Stimulated activated CD4-positive, alpha-beta T cell treated with anti-CD3 and anti-CD28 coated beads, Interleukin-15, amount 100 ng/mL, for 1 hour (primary cell): ENCODE measurements at regions not wholly inside any gene's neighbourhood (a gene's known extent, or its start where the extent isn't known, plus 50 kb on each side); places are given as distances from the start of the nearest gene placed in this dataset.

Experiments used
- DNase-seq, 2 donors: peaks; one replicate each; pipeline ENCODE4 v3.0.0-alpha.2; 2020; ENCODE audit warnings: low read depth in 1 of 2, low spot score in 1 of 2

DNA sequence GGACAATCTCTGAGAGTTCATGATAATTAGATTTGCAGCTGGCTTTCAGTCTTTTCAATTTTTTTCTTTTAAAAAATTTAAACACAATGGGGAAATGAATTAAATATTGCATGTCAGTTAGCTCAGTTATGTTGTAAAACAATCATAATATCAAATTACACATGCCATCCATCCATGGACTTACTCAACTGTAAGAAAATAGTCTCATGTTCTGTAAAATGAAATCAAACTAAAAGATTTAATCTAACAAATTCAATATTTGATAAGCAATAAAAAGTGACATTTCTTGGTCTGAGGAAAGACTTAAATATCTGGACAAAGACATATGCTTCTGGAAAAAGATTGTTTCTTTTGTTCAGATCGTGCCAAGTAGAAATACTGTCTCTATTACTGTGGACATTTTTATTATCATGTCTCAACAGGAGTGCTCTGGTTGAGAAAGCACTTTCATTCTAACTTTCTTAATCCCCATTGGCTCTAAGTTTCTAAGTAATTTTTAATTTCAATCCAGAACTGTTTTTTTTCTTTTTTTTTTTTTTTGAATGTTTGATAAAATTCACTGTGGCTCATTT is 179.2 kb upstream of the FAM3C start:
- no peak for DNase-seq

DNA sequence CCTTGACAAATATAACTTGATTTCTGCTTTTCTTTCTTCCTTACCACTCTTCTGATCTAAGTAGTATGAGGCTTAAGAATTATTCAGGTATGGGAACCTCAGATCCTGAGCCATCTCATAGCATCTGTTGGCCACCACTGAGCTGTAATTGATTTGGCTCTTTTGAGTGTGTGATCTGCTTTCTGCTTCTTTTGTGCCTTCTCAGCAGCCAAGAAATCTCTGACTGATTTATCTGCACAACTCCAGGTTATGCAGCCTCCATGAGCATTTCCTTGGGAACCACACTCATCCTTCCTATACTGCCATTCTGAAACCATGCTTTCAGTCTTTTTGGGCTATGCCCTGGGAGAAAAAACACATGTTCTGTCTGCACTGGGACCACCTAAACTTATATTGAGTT is 178.0 kb upstream of the FAM3C start:
- DNase-seq = no peak

DNA sequence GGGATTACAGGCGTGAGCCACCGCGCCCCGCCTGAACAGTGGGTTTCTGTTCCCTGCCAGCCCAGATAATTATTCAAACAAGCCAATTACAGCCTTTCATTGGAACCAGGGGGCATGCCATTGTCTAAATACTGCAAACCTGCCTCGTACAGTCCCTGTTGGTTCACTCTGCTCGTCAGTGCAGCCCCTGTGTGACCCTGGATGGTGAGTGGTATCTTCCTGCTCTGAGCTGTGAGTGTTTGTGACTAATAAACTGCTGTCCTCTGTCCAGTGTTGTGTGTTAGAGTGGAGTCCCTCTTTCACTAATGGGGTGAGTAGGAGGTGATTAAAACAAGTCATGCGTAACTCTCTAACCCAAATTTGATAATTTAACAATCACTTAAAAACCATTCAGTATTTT is 176.5 kb upstream of the FAM3C start:
- DNase-seq = no peak

DNA sequence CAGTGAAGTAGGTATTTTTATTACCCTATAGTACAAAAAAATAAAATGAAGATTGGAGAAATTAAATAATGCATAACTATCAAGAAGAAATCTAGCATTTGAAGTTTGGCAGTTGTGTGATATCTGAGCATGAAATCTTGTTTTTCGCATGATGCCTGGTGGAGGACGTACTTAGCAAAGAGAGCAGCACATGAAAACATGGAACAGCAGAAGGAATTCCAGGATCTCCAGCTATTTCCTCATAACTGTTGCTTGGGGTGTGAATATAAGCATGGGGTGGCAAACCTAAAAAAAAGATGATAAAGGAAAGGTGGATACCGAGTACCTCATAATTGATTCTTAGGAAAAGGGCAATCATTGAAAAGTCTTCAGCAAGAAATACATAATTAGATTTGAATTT is 174.3 kb upstream of the FAM3C start:
- DNase-seq = no peak

DNA sequence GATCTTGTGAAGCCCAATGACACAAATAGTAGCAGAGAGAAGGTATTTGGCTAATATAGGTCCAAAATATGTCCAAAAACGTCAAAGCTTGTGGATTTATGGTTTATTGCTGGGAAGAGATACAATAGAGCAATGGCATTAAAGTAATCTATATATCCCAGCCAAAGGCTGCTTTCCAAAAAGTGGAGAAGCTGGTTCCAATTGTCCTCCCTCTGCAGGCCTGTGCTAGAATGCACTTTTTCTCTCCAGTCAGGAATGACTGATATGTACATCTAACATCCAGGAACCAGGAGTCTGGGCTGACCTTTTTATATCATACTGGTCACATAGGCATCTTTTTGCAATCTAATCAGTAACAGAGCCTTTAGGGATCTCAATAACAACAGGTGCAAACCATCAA is 167.1 kb upstream of the FAM3C start:
- DNase-seq = no peak

DNA sequence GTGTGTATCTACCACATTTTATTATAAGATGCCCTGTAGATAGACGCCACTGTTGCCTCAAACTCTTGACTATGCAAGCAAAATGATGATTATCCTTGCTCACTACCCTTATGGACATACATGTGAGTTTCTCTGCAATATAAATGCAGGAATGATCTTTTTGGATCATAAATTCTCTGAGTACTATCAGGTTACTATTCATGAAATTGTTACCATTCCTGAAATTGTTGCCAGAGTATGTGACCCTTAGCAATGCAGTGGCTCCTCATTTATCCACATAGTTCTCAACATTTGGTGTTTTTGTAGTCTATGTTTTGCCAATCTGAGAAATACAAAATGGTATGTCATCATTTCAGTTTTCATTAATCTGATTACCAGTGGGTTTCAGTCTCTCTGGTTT is 166.2 kb upstream of the FAM3C start:
- no peak for DNase-seq

DNA sequence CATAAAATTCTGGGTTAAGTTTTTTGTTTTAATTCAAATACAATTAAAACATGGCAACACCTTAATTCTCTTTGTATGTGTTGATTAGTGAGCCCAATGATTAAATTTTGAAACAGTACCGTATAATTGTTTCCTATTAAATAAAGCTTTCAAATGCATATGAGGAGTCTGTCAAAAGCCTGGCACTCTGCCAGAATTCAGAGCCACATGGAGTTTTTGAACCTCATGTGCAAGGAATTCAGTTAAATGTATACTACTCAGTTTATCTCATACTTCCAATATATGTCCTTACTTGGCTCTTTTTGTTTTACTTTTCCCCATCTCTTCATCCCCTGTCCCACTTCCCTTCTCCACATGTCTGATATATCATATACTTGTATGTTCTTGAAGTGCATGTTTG is 165.6 kb upstream of the FAM3C start:
- DNase-seq = no peak

DNA sequence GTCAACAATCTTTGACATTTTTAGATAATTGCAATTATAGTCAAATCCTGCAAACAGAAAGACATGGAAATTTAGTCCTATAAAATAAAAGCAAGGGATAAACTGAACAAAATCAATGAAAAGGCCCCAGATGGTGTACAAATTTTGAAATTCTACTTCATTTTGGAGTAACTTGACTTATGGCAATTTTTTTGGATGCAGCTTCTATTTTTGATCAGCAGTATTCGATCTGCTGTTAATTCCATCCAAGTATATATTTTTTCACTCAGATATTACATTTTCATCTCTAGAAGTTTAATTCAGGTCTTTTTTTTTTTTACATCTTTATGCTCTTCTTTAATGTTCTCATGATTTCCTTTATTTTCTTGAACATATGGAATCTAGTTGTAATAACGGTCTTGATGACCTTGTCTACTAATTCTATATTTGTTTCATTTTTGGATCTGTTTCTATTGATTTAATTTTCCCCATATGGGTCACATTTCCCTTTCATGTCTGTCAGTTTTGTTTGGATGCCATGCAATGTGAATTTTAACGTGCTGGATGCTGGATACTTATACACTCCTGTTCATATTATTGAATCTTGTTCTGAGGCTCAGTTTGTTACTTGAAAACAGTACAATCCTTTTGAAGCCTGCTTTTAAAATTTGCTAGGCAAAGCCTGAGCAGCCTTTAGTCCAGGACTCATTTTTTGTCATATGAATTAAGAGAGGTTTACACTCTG is 164.3 kb upstream of the FAM3C start:
- DNase-seq = no peak

DNA sequence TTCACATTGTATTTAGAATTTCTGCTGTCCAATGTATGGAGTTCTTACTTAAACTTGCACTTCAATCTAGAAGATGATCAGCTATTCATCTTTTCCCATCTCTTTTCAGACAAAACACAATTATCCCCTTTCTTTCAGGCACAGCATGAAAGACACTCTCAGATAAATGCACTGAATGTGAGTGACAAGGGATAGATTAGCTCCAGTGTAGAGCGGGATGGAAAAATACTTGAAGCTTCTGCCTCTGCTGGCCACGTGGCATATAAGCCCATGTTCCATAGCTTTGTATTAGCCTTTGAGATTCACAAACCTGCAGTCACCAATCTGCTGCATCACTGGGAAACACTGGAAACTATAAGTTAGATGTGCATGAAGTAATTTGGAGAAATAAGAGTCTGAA is 162.2 kb upstream of the FAM3C start:
- no peak for DNase-seq

DNA sequence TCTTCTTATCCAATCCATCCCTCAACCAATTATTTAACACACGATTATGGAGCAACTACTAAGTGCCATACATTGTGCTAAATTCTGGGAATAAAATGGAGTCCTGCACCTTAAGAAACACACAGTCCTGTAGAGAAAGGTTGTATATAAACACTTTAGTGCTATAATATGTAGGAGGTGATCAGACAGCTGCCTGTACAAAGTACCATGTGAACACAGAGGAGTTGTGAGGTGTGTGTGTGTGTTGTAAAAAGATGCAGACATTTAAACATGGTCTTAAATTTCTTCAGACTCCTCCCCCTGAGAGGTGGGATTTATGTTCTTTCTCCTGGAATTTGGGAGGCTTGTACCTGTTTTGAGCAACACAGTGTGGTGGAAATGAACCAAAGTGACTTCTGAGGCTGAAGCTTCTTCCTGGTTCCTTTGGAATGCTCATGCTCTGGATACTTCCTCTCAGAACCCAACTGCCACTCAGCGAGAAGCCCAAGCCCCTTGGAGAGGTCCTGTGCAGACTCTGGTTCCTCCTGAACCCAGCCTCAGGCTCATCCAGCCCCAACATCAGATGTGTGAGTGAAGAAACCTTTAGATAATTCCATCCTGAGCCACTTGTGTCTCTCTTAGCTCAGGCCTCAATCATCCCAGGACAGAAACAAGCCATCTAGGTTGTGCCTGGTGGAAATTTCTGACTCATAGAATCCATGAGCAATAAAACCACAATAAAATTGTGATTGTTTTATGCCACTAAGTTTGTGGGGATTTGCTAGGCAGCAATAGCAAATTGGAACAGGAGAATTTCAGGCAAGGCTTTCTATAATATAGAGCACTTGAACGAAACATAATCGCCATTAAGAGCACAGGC is 161.2 kb upstream of the FAM3C start:
- no peak for DNase-seq

DNA sequence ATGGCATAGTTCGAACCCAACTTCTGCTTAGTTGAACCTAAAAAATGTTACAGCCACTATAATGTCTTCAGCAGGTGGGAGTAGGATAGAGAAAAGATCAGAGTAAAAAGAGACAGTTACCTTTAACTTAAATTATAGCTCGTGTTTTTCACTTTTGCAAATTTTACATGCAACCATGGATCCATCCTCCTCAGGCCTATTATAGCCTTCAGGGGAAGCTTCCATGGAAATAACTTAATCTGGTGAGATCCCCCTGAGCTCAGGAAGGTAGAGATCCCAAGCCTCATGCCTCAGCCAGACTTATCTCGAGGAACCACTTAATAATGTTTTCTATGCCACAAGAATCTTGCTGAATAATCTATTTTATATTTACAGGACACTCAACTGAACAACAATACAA is 159.4 kb upstream of the FAM3C start:
- DNase-seq = no peak

DNA sequence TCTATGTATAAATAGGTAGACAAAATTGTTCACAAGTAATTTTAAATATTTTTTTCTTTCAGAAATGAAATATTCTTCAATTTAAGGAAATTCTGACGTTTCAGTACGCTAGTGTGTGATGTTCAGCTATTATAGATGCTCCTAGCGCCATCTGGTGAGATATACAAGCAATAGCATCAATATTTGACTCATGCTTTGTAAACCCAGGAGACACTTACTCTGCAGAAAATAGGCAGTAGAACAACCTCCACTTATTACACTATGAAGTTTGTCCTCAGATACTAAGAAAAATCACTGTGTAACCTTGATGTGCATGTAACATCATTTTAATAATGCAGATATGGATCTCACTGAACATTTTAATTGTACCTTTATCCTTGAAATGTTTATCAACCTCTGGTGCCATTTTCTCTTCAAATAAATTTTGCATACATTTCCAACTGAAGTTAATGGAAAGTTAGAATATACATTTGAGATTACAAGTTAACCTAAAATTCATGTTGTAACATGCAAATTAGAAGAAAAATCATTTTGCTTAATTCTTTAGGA is 151.5 kb upstream of the FAM3C start:
- no peak for DNase-seq

DNA sequence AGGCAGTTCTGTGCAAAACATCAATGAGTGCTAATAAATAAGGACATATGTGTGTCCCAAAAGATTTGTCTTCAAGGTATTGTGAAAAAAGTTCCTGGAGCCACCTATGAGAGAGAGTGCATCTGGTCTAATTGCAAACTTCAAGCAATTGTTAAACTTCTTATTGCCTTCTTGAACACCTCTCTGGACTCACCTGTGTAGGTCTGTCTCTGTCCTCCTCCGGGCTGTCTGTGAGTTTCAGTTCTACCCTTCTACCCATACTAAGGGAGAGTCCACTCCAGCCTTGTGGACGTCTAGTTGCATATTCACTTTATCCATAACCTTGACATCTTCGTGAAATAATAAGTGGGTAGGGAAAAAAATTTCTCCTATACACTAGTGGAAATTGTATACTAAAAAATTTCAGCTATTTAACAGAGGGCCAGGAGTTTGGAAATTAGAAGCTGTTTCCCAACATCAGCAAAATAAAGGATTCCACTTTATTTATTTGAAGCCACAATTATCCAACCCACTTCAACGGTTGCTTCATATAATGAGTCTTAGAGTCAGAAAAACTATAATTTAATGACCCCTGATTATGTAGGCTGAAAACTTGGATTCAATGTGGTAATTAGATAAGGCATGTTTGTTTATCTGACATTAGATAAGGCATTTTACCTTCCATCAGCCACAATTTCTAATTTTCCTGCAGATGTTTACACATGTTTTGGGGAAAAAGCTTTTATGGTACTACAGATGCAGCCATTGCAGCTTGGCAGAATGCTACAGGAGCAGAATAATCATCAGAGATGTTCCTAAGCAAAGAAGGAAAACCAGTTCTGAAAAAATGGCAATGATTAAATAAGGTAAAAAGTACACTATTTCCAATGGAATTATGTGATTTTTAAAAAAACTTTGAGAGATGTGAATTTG is 150.8 kb upstream of the FAM3C start:
- no peak for DNase-seq

DNA sequence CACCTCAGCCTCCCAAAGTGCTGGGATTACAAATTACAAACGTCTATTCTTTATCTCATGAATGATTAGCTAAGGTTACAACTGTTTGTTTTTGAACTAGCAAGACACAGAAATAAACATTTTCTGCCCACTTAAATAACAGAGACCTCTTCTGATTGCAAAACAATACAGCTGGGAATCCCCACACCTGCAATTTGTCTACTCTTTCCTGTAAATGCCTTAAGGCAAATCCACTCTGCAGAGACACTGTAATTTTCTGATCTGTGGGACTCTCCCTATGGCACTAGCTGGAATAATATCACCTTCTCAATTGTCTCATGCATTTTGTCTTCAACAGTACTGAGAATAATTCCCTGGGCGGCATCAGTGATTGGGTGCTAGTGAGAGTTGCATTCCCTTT is 149.3 kb upstream of the FAM3C start:
- no peak for DNase-seq

DNA sequence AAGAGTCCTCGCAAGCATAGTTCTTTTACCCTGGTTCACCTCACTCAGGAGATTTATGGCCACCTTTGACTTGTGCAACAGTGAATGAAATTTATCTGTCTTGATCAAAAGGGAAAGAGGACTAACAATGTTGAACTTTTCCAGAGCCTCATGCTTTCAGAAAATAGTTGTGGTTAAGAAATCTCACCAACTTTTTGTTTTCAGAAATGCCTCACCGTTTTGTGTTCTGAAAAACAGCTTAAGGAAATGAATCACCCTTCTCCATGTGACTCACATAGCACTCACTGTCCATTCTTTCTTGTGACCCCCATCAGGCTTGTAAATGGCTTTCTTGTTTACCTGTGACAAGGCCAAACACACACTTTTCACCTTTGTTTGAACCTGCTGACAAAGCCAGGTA is 148.6 kb upstream of the FAM3C start:
- no peak for DNase-seq

DNA sequence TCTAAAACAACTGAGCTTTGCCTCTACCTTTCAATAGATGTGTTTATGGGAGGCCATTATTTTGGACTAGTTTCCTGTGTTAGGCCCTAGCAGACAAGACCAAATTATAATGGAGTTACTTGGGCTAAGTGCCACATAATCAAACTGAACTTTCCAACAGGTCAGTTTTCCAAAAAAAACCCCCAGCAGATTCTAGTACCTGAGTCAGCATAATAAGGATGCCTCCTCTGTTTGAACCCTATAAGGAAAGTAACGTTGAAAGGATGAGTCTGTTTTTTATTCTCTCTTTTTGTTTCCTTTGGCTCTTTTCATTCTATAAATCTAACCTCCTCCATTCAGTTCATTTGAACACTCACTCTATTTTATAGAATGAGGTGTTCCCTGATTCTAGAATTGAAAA is 148.1 kb upstream of the FAM3C start:
- DNase-seq = no peak

DNA sequence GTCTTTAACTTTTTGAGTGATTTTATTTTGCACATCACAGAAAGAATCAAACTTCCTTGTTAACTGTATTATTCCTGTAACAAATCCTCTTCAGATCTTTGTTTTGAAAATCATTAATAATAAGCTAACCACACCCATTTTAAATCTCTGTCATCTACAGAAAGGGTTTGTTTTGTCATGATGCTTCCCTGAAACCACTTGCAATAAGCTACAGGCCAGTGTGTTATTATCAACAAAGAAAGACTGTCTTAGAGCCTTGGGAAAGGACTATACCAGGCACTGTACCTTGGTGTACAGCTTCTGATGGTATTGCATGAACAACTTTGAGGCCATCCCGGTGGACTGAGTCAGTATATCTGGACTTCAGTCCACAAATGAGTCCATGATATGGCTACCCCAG is 145.3 kb upstream of the FAM3C start:
- no peak for DNase-seq

DNA sequence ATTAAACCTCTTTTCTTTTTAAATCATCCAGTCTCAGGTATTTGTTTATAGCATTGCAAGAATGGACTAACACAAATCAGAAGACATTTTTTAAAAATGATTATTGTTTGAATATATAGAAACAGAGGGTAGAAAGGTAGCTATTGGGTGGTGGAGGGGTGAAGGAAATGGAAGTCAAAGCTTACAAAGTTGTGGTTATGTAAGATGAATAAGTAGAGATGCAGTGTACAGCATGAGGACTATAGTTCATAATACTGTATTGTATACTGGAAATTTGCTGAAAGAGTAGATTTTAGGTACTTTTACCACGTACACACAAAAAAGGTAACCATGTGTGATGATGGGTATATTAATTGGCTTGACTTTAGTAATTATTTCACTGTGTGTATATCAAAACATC is 144.0 kb upstream of the FAM3C start:
- DNase-seq = no peak

DNA sequence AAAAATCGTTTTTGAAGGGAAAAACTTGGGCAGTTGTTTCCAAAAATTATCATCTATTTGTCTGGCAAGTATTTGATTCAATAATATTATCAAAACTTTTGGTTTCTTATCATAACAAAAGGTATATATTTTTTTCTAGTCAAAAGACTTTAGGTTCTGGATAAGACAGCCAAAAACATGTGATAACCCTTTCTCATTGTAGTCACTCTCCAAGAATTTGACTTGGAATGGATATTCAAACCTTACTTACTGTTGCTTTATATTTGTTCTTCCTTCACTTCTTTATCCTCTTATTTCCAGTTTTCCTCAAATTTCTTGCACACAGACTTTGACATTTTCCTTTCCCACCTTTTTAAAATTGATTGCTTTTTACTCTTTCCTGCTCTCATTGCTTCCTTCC is 140.9 kb upstream of the FAM3C start:
- DNase-seq = no peak

DNA sequence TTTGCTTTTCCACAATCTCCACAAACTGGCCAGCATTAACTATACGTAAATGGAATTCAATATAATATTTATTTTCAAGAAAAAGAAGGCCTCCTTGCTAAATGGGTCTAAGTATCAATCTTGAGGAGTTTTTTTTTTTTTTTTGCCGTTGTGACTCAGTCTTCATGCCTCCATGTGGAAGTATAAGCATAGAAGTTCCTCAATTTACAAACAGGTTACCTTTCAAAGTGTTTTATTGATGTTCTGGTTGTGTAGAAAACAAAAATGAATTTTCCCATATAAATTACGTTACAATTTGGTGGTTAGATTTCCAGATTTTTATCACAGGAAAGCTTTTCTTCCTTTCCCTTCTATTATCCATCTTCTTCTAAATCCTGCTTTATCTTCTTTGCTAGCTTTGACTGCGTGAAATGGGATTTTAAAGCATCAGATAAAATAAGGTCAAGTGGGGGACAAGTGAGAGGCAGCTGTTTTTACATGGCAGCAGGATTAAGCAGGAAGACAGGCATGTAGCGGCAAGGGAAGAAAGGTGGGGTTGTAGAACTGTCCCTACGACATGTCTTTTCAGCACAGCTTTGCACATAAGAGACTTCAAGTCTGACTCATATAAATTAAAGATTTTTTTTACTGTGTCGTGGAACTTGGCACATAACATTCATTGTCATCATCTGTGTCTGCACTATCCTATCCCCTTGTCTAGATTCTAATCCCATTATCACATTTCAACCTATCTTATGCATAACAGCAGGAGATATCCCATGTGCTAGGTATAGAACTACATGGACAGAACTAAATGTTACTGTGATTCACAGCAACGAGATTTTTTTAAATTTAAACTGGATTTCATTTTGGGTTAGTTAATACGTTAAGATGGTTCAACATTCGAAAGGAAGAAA is 135.3 kb upstream of the FAM3C start:
- no peak for DNase-seq
